Neural progenitor cell (in vitro differentiated cells): ENCODE measurements at regions not wholly inside any gene's neighbourhood (a gene's known extent, or its start where the extent isn't known, plus 50 kb on each side); places are given as distances from the start of the nearest gene placed in this dataset.
"Not testable (repeated sequence)": the region's sequence is repeated elsewhere in the genome, so short reads cannot be mapped to it uniquely, and the experiment has no call there.

ENCODE experiments used
- DNase-seq: peaks from one replicate; pipeline ENCODE4 v3.0.0-alpha.2; 2016; ENCODE audit warnings: low spot score
- H2AFZ ChIP-seq: fragments of 200-600 bp; sonication (generic); replicated peaks from 2 replicates; pipeline ENCODE4 v1.6.1; 2016; ENCODE audit warnings: antibody characterized with exemption
- H3F3A ChIP-seq: fragments of 200-600 bp; sonication (generic); 2 replicates; pipeline ENCODE4 v1.6.1; 2016; ENCODE audit warnings: antibody characterized with exemption, low read depth
- H3K27ac ChIP-seq: fragments of 200-600 bp; sonication (generic); 2 replicates; pipeline ENCODE4 v1.5.1; 2016; ENCODE audit warnings: mild to moderate bottlenecking
- H3K27me3 ChIP-seq: fragments of 200-600 bp; sonication (generic); 2 replicates; pipeline ENCODE4 v1.6.1; 2016; ENCODE audit warnings: mild to moderate bottlenecking, moderate library complexity
- H3K36me3 ChIP-seq: fragments of 200-600 bp; sonication (generic); 2 replicates; pipeline ENCODE4 v1.5.1; 2016
- H3K4me1 ChIP-seq: fragments of 200-600 bp; sonication (generic); 2 replicates; pipeline ENCODE4 v1.6.1; 2016; ENCODE audit warnings: mixed run types
- H3K4me2 ChIP-seq: fragments of 200-600 bp; sonication (generic); 2 replicates; pipeline ENCODE4 v1.6.1; 2016
- H3K4me3 ChIP-seq: fragments of 200-600 bp; sonication (generic); 2 replicates; pipeline ENCODE4 v1.5.1; 2016
- H3K79me2 ChIP-seq: fragments of 200-600 bp; sonication (generic); 2 replicates; pipeline ENCODE4 v1.6.1; 2016; ENCODE audit warnings: low read depth
- H3K9ac ChIP-seq: fragments of 200-600 bp; sonication (generic); 2 replicates; pipeline ENCODE4 v1.6.1; 2016
- H3K9me3 ChIP-seq: fragments of 200-600 bp; sonication (generic); 2 replicates; pipeline ENCODE4 v1.5.1; 2016; ENCODE audit warnings: low read depth
- H4K20me1 ChIP-seq: fragments of 200-600 bp; sonication (generic); 2 replicates; pipeline ENCODE4 v1.6.1; 2016; ENCODE audit warnings: low read depth
- H3K27ac Mint-ChIP-seq: 3 replicates; pipeline ENCODE4 v1.8.0; 2021; ENCODE audit warnings: mixed read lengths
- H3K27me3 Mint-ChIP-seq: 2 replicates; pipeline ENCODE4 v1.8.0; 2022; ENCODE audit warnings: low read depth, mild to moderate bottlenecking, inconsistent platforms, moderate library complexity, mixed read lengths; ENCODE audit not compliant: insufficient read depth
- H3K36me3 Mint-ChIP-seq: 3 replicates; pipeline ENCODE4 v1.8.0; 2021; ENCODE audit warnings: mixed read lengths
- H3K4me1 Mint-ChIP-seq: 3 replicates; pipeline ENCODE4 v1.8.0; 2021; ENCODE audit warnings: mixed read lengths
- H3K4me3 Mint-ChIP-seq: 3 replicates; pipeline ENCODE4 v1.8.0; 2021; ENCODE audit warnings: mild to moderate bottlenecking, moderate library complexity, mixed read lengths
- H3K9me3 Mint-ChIP-seq: 3 replicates; pipeline ENCODE4 v1.8.0; 2020; ENCODE audit warnings: mixed read lengths
- EZH2 ChIP-seq: fragments of 200-600 bp; sonication (generic); IDR thresholded peaks from 2 replicates; pipeline ENCODE4 v1.6.1; 2017; ENCODE audit warnings: antibody characterized with exemption, mild to moderate bottlenecking, moderate library complexity
- EZH2phosphoT487 ChIP-seq: fragments of 200-600 bp; sonication (generic); IDR thresholded peaks from 2 replicates; pipeline ENCODE4 v1.6.1; 2017; ENCODE audit warnings: antibody characterized with exemption
- TF ChIP-seq, protein P1 (sequence below): fragments of 200-600 bp; sonication (generic); IDR thresholded peaks from 2 replicates; pipeline ENCODE4 v1.5.1; 2017; ENCODE audit warnings: antibody characterized with exemption, mild to moderate bottlenecking

DNA sequence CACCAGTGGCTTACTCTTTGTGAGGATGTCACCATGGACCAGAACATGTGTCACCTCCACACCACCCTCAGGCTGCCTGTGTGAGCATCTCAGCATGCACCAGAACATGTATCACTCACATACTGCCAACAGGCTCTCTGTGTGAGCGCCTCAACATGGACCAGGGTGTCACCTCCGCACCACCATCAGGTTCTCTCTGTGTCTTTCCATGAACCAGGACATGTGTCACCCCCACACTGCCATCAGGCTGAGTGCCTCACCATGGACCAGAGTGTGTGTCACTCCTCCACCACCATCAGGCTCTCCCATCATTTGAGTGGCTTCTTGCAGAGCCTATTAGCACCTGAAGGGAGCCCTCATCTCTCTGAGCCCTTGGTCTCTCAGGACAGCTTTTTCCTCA, 125.2 kb downstream of the ZNF648 start:
- H3K4me1 Mint-ChIP-seq = no peaks in the 10 kb centered on the region
- no peak overlapping the region for H3K4me3 Mint-ChIP-seq
- no peak overlapping the region for H3K27ac Mint-ChIP-seq
- TF ChIP-seq EZH2 (no peak), EZH2phosphoT487 (no peak)
- TF ChIP-seq, protein P1, sequence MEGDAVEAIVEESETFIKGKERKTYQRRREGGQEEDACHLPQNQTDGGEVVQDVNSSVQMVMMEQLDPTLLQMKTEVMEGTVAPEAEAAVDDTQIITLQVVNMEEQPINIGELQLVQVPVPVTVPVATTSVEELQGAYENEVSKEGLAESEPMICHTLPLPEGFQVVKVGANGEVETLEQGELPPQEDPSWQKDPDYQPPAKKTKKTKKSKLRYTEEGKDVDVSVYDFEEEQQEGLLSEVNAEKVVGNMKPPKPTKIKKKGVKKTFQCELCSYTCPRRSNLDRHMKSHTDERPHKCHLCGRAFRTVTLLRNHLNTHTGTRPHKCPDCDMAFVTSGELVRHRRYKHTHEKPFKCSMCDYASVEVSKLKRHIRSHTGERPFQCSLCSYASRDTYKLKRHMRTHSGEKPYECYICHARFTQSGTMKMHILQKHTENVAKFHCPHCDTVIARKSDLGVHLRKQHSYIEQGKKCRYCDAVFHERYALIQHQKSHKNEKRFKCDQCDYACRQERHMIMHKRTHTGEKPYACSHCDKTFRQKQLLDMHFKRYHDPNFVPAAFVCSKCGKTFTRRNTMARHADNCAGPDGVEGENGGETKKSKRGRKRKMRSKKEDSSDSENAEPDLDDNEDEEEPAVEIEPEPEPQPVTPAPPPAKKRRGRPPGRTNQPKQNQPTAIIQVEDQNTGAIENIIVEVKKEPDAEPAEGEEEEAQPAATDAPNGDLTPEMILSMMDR = no peak
- Histone ChIP-seq H3K79me2 (no peaks in the 10 kb centered on the region), H3K9ac (no peak overlapping the region), H2AFZ (no peak overlapping the region), H4K20me1 (no peaks in the 10 kb centered on the region), H3K4me2 (no peak overlapping the region), H3K4me1 (no peaks in the 10 kb centered on the region), H3K36me3 (no peaks in the 10 kb centered on the region), H3F3A (no peaks in the 10 kb centered on the region), H3K4me3 (no peak overlapping the region), H3K27me3 (no peaks in the 10 kb centered on the region), H3K27ac (no peak overlapping the region), H3K9me3 (no peaks in the 10 kb centered on the region)
- no peaks in the 10 kb centered on the region for H3K9me3 Mint-ChIP-seq
- H3K27me3 Mint-ChIP-seq = no peaks in the 10 kb centered on the region
- no peaks in the 10 kb centered on the region for H3K36me3 Mint-ChIP-seq
- no peak for DNase-seq

DNA sequence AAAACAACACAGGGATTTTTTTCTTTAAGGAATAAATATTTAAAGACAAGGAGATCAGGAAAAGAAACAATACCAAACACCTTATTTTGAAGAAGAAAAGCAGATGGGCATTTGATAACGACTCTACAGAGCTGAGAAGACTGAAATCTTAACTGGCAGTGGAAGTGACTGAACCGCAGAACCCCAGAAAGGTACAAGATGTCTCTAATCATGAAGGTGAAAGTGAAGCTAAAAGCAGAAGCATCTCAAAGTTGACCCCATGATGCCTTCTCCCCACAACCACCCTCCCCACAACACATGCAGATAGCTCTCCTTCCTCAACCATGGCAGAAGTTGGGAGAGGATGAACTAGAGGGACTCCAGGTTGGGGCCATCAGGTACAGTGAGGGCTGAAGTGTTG, 129.6 kb downstream of the ZNF648 start:
- no peaks in the 10 kb centered on the region for H3K4me1 Mint-ChIP-seq
- H3K27ac ChIP-seq = no peak overlapping the region
- no peak overlapping the region for H3K4me3 Mint-ChIP-seq

DNA sequence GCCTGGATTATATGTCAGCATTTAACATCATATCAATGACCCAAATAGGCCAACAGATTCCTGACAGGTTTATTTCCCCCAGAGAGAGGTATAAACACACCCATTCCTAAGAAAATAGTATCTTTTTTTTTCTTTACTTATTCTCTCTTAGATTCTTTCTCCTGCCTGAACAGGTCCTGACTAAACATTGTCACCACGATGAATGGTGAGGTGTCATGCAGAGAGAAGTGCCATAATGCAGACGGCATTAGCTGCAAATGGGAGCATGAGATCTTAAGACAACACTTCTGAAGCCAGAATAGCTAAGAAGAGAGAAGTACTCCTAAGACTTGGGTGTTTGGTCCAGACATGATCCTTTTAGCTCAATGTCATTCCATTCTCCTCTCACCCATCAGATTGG, 131.3 kb downstream of the ZNF648 start:
- Histone ChIP-seq H3K4me1 (no peaks in the 10 kb centered on the region), H4K20me1 (no peaks in the 10 kb centered on the region), H2AFZ (no peak overlapping the region), H3K4me3 (no peak overlapping the region), H3K9me3 (no peaks in the 10 kb centered on the region), H3F3A (no peaks in the 10 kb centered on the region), H3K79me2 (no peaks in the 10 kb centered on the region), H3K27ac (no peak overlapping the region), H3K36me3 (no peaks in the 10 kb centered on the region), H3K4me2 (no peak overlapping the region), H3K9ac (no peak overlapping the region), H3K27me3 (no peaks in the 10 kb centered on the region)
- Mint-ChIP-seq H3K9me3 (no peaks in the 10 kb centered on the region), H3K27me3 (peaks cover 2% of the 10 kb centered on the region), H3K4me1 (no peaks in the 10 kb centered on the region), H3K4me3 (no peak overlapping the region), H3K27ac (no peak overlapping the region), H3K36me3 (no peaks in the 10 kb centered on the region)
- DNase-seq = no peak
- TF ChIP-seq, protein P1 = no peak
- no peak for TF ChIP-seq EZH2
- TF ChIP-seq EZH2phosphoT487 = no peak

More for the DNA sequence above, 129.6 kb downstream of the ZNF648 start:
- no peaks in the 10 kb centered on the region for H3K9me3 ChIP-seq
- H3K27me3 Mint-ChIP-seq = peaks cover 2% of the 10 kb centered on the region
- no peak overlapping the region for H3K27ac Mint-ChIP-seq
- no peaks in the 10 kb centered on the region for H4K20me1 ChIP-seq
- H3F3A ChIP-seq = no peaks in the 10 kb centered on the region
- H3K27me3 ChIP-seq = no peaks in the 10 kb centered on the region
- DNase-seq = no peak
- H3K4me3 ChIP-seq = no peak overlapping the region
- H3K79me2 ChIP-seq = no peaks in the 10 kb centered on the region
- no peak overlapping the region for H3K9ac ChIP-seq
- H3K36me3 ChIP-seq = no peaks in the 10 kb centered on the region
- TF ChIP-seq EZH2phosphoT487 = no peak
- TF ChIP-seq EZH2 = no peak
- no peak overlapping the region for H3K4me2 ChIP-seq
- no peaks in the 10 kb centered on the region for H3K36me3 Mint-ChIP-seq
- H3K4me1 ChIP-seq = no peaks in the 10 kb centered on the region
- H2AFZ ChIP-seq = no peak overlapping the region
- H3K9me3 Mint-ChIP-seq = no peaks in the 10 kb centered on the region

DNA sequence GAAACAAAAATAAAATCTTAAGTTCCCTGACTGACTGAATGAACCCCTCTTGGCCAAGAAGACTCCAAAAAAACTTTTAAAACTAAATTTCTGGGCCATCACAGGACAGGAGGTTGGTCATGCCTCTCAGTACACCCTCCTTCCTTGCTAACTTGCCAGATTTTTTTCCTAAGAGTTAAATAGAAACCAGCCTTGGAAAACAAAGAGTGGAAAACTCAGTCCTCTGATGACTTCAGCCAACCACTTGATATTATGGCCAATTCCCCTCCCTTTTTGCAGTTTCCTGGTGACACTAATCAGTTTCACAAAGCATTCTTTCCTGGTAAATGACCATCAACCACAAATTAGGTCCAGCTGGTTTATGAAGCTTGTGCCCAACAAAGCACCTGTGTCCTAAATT, 134.8 kb downstream of the ZNF648 start:
- H3K36me3 Mint-ChIP-seq = no peaks in the 10 kb centered on the region
- Histone ChIP-seq H3F3A (no peaks in the 10 kb centered on the region), H3K9me3 (no peaks in the 10 kb centered on the region), H2AFZ (no peak overlapping the region), H3K4me3 (no peak overlapping the region), H3K79me2 (no peaks in the 10 kb centered on the region), H3K36me3 (no peaks in the 10 kb centered on the region), H3K4me1 (no peaks in the 10 kb centered on the region), H3K27ac (no peak overlapping the region), H3K27me3 (no peaks in the 10 kb centered on the region), H3K4me2 (no peak overlapping the region), H3K9ac (no peak overlapping the region), H4K20me1 (no peaks in the 10 kb centered on the region)
- H3K9me3 Mint-ChIP-seq = peaks cover 4% of the 10 kb centered on the region
- peaks cover 2% of the 10 kb centered on the region for H3K27me3 Mint-ChIP-seq
- no peak overlapping the region for H3K27ac Mint-ChIP-seq
- no peak overlapping the region for H3K4me3 Mint-ChIP-seq
- no peaks in the 10 kb centered on the region for H3K4me1 Mint-ChIP-seq
- no peak for DNase-seq
- TF ChIP-seq EZH2 = no peak
- TF ChIP-seq, protein P1 = no peak
- no peak for TF ChIP-seq EZH2phosphoT487

DNA sequence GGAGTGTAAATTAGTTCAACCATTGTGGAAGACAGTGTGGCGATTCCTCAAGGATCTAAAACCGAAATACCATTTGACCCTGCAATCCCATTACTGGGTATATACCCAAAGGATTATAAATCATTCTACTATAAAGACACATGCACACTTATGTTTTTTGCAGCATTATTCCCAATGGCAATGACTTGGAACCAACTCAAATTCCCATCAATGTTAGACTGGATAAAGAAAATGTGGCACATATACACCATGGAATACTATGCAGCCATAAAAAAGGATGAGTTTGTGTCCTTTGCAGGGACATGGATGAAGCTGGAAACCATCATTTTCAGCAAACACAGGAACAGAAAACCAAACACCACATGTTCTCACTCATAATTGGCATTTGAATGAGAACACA, 137.5 kb downstream of the ZNF648 start:
- not testable (repeated sequence) for H3K4me1 ChIP-seq, H3K27ac Mint-ChIP-seq, H3K36me3 ChIP-seq, H3K4me1 Mint-ChIP-seq, H3K27me3 ChIP-seq, H3K27me3 Mint-ChIP-seq, H3K36me3 Mint-ChIP-seq, H3K9ac ChIP-seq, H3K27ac ChIP-seq, H3K4me3 ChIP-seq, H3K9me3 Mint-ChIP-seq, H3F3A ChIP-seq, H3K4me2 ChIP-seq, H4K20me1 ChIP-seq, H2AFZ ChIP-seq, H3K9me3 ChIP-seq, H3K4me3 Mint-ChIP-seq, DNase-seq, H3K79me2 ChIP-seq
